ENCODE measurements at regions not wholly inside any gene's neighbourhood (a gene's known extent, or its start where the extent isn't known, plus 50 kb on each side); places are given as distances from the start of the nearest gene placed in this dataset.

DNA sequence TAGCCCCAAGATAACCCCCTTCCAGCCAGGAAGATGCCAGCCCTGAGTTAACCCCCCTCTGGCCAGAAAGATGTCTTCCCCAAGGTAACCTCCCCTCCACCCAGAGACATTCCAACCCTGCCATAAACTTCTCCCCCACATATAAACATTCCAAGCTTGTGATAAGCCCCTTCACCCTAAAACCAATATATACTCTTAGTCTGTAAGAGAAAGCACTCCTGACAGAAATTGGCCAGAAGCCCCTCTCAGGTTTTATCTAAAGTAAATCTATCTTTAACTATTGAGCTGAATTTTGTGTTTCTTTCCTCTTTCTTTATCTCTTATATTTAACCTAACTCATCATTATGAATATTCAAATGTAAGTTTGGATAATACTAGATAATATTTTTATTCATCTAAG lies 1775.8 kb upstream of the MIR17HG start:
- no peak for DNase-seq (ENCODE audit: low read depth in 2 of 2)

DNA sequence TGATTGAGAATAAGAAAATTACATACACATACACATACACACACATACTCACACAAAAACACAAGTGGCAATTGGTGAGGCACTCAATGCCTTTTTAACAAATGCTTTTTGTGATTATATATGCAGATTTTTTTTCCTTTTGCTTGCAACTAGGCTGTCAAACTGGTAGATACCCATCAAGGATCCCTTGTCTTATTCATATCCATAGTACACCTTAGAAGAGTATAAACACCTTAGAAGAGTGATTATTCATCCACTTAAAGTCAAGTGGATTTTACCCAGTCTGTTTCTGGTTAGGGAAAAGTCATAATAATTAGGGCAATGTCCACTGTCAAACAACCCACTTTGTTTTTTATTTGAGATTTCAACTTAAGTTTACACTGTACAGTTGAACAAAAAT lies 1773.4 kb upstream of the MIR17HG start:
- DNase-seq (ENCODE audit: low read depth in 2 of 2), result no peak

DNA sequence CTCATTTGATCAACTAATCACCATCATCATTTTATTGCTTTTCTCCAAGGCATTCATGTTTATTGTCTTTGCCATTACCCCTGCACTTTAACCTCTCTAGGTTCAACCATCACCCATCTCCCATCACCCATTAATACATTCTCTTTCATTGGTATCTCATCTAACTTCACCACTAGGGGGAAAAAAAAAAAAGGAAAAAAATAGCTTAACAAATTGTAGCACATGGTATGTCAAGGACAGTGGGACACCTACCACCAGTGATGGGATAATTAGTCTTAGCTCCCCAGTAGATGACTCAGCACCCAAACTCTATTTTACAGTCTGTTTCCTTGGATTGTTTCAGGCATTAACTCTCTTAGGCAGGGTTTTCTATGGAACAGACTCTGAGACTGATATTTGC lies 1770.2 kb upstream of the MIR17HG start:
- no peak for DNase-seq (ENCODE audit: low read depth in 2 of 2)

DNA sequence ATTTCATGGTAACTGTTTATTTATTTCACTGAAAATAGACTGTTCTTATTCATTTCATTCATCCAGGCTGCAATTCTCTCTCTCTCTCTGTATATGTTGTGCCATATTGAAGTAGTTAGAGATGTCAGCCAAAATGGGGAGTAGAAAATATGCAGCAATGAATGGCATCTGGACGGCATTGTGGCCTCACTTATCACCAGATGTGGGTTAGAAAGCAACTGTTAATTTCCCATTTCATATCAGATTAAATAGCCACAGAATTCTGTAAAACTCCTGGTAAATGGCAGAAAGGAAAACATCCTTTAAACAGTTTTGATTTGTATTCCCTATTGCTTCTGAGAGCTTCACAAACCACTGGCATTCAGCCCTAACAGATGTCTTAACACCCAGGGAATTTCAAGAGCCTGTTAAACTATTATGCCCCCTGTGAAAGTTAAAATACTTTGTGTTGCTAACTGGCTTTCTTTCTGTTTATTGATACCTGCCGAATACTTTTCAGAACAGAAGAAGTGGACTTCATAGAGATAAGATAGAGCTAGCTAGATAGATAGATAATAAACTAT lies 1763.3 kb upstream of the MIR17HG start:
- no peak for DNase-seq (ENCODE audit: low read depth in 2 of 2)

DNA sequence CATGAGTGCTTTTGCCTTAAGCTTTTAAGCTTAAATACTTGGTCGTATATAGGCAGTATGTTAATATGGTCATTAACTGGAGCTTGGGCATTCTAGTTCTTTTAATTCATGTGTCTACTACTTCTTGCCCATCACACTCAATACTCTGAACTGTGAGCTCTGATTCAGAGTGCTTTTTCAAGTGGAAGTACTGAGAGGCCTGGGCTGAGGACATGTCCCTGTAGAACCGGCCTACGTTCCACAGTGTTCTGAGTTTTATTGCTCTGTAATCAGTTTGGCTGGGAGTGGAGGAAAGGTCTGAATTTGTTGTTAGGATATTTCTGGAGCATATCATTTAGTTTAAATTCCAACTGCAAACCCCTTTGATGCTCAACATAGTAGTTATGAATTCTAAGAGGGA lies 1744.8 kb upstream of the MIR17HG start:
- DNase-seq (ENCODE audit: low read depth in 2 of 2), result no peak

DNA sequence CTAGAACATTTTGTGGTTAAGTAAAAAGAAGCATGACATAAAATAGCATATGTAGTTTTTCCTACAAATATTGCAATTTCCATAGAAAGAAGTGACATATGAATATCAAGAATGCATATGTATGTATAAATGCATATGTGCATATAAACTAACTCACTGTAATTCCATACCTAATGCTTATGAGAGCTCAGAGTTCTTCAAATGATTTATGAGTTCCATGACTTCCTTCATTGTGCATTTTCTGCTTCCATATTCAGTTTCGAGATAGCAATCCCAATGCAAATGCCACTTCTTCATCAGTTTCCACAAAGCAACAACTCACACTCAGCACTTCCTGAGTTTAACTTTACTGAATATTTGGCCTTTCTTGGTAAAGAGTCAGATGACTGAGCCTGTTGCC lies 1744.3 kb upstream of the MIR17HG start:
- DNase-seq (ENCODE audit: low read depth in 2 of 2), result no peak

DNA sequence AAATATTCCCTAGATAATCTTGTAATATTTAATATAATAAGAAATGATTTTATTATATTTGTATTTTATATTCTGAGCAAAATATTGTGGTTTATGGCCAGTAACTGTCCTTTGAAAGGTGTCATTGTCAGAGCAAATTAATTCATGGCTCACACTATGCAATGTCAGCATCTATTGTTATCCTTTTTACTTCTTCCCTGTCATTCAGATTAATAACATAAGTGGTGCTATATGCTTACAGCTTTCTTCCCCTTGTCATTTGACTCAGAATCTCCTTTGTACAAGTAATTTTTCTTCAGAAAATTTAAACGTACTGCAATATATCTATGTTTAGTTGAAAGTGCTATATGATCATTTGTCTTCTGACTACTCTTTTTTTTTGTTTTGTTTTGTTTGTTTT lies 1738.2 kb upstream of the MIR17HG start:
- DNase-seq (ENCODE audit: low read depth in 2 of 2), result no peak

DNA sequence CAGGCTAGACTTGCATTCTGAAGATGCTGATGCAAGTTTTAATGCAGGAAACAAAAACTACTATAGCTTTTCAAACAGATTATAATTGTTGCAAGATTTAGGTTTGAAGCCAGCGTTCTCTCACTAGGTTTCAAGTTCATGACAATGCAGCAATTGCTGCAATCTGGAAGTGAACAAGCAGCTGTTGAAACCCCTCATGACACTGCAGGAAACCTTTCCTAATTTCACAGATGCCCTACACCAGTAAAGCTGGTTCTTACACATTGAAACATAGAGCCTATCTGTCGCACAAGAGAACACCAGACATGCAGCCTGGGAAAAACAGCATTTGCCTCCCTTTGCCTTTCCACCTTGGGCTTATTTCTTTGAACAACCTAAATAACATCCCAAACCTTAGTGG lies 1737.2 kb upstream of the MIR17HG start:
- DNase-seq (ENCODE audit: low read depth in 2 of 2), result no peak

DNA sequence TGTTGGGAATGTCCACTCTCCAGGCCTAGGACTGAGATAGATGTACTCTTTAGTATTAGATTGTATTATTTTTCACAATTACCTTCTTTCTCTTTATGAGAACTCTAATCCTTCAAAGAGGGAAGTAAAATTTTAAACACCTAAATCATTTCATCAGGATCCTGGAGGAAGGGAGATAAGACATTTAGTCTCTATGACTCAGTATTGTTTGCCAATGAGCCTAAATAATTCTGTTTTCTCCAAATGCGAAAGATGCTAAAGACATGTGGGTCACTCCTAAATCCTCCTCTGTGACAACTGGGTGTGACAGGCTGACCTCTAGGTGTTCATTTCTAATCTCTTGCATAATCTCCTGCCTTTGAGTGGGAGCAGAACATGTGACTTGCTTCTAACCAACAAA lies 1736.6 kb upstream of the MIR17HG start:
- no peak for DNase-seq (ENCODE audit: low read depth in 2 of 2)

DNA sequence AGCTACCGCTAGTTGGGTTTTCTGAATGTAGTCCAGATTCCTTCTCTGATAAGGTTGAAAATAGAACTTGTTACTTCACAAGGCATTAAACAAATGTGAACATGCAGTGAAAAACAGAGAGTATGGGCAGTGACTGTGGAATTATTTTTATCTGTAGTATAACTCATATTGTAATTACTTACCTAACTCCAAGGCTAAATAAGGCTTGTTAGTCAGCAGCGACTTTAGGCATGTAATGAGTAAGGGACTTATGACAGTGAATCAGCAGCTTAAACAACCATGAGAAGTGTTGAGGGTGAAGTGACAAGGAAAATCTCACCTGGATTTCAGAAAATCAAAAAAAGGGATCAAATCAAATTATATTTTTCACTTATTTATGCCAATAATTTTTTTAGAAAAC lies 1719.5 kb upstream of the MIR17HG start:
- DNase-seq (ENCODE audit: low read depth in 2 of 2), result no peak

DNA sequence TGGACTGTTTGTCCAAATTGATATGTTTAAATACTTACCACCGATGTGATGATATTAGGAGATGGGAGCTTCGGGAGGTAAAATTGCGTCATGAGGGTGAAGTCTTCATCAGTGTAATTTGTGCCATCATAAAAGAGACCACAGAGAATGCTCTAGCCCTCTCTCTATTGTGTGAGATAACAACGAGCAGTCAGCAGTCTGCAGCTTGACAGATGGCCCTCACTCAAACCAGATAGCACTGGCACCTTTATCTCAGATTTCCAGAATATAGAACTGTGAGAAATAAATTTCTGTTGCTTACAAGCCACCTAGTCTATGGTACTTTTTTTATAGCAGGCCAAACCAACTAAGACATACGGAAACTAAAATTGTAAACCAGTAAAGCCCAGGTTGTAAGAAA lies 1718.9 kb upstream of the MIR17HG start:
- DNase-seq (ENCODE audit: low read depth in 2 of 2), result no peak

DNA sequence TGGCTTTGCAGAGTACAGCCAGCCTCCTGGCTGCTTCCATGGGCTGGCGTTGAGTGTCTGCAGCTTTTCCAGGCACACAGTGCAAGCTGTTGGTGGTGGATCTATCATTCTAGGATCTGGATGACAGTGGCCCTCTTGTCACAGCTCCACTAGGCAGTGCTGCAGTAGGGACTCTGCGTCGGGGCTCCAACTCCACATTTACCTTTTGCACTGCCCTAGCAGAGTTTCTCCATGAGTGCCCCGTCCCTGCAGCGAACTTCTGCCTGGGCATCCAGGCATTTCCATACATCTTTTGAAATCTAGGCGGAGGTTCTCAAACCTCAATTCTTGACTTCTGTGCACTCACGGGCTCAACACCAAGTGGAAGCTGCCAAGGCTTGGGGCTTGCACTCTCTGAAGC lies 1697.3 kb upstream of the MIR17HG start:
- DNase-seq (ENCODE audit: low read depth in 2 of 2), result no peak

DNA sequence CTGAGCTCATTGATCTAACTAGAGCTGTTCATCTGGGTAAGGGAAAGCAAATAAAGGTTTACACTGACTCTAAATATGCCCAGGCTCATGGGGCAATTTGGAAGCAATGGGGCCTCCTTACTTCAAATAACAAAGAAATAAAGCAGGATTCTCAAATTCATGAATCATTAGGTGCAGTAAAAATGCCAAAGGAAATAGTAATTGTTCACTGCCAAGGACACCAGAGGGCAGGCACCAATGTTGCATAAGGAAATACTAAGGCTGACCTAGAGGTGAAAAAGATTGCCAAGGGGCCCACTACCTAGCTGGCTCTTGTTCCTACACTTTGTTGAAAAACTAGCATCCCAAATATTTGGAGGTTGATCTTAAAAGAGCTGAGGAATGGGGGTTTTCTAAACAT lies 1686.7 kb upstream of the MIR17HG start:
- no peak for DNase-seq (ENCODE audit: low read depth in 2 of 2)

DNA sequence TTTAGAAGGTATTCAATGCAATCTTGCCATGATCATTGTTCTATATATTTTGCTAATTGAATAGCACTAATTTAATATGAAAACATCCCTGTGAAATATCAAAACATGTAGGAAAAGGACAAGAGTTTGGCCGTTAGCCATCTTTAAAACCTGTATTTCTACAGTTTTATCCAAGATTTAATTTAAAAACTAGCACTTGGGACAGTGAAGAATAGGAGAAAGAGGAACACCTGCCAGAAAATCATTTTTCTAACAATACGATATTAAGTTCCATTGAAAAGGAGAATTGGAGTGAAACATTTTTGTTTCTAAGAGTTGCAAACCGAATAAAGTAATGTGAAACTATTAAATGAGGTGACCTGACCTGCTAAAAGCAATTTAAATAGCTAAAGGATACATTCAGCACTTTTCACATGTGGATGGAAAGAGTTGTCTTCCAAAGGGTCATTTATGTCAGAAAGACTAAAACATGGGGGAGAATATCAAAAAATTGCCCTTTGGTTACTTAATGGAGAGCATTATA lies 1673.6 kb upstream of the MIR17HG start:
- no peak for DNase-seq (ENCODE audit: low read depth in 2 of 2)

DNA sequence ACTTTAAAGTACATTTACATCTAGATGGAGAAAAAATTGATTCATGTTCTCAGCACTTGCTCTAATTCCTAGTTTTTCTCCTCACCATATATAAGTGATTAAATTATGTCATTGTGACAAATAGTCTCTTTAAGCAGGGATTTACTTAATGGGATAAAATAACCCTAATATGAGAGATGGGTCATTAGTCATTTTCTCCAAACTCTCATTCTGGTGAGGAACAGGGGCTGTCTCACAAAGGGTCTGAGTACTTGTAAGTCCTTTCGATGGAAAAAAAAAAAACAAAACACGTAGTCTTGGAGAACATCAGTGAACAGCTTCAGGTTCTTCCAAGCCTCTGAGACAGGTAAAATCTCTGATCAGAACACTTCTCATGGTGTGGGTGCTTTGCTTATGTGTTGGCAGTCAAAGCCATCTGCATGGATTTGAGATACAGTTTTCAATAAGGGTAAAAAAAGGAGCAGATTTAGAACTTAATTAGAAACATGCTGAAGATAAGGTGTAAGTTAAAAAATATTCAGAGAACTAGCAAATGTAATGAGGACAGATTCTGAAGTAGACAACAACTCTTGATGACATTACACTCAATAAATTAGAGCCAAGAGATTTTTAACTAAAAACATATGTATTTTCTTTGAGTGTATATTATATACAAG lies 1668.9 kb upstream of the MIR17HG start:
- DNase-seq (ENCODE audit: low read depth in 2 of 2), result no peak

DNA sequence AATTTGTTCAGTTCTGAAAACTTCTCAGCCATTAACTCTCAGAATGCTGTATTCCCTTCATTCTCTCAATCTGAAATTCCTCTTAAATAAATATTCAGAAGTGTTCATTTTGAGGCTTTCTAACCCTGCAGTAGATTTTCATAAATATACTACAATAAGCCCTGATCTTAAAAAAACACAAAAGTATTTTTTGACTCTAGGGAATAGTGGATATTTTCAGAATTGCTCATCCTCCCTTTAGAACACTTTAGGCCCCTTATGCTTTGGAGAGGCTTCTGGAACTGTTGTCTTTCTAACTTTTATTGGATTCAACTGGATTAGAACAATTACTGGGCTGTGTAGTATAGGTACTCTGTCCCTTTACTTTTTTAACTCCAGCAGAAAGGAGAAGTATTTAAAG lies 1662.6 kb upstream of the MIR17HG start:
- no peak for DNase-seq (ENCODE audit: low read depth in 2 of 2)

DNA sequence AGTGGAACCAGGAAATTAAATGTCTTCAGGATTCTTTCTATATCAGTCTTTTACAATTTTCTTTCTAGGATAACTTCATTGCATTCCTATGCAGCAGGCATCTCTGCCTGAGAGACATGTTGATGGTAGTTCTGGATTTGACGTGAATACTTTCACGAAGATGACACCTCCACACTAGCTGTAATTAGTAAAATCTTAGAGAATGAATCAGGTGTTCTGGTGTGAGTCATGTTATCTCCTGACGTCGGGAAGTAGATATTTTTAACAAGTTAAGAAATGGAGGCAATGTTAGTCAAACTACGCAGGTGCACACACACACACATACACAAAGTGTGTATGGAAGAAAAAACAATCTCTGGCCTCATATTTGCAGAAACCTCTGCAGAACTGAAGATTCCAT lies 1661.3 kb upstream of the MIR17HG start:
- no peak for DNase-seq (ENCODE audit: low read depth in 2 of 2)

DNA sequence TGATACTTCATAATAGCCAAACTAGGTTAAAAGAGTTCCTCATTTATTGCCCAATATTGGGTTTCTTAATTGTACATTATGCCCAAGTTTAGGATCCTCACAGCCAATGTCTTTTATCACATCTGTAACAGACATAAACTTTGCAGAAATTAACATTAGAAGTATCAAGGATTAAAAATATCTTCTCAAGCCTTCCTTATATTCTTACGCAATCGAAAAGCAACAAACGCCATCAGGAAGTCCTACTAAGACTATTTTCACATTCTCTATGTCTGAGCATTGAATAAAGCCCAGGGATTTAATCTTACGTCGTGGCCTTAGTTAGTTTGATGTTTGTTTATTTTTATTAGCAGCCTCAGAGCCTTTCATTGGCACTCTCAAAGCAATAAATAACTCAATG lies 1660.4 kb upstream of the MIR17HG start:
- no peak for DNase-seq (ENCODE audit: low read depth in 2 of 2)

DNA sequence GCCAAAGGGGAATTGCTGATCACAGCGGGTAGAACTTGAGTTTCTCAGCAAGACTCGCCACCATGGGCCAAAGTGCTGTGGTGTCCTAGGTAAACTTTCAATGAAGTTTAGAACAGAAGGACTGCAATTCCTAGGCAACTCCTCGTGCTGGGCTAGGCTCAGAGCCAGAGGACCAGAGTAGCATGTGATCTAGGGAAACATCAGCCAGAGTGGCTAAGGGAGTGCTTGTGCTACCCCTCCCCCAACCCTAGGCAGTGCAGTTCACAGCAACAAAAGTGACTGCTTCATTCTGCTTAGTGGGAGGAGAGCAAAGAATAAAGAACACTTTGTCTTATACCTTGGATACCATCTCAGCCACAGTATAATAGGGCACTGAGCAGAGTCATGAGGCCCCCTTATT lies 1658.6 kb upstream of the MIR17HG start:
- DNase-seq (ENCODE audit: low read depth in 2 of 2), result no peak

DNA sequence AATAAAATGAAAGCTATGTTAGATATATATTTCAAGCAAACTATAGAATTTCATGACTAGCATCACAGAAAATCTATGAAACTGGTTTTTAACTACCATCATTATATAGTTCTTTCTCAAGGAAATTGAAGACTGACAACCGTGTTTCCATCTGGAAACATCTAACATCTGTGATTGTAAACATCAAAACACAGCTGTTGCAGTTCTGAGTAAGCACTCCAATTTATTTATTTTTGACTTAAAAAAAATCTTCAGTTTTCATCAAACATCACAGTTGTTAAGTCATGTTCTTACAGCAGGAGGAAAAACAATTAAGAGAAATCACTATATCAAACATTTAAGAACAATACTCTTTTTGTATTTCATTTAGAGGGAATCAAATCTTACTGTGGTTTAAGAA lies 1653.0 kb upstream of the MIR17HG start:
- DNase-seq (ENCODE audit: low read depth in 2 of 2), result no peak

DNA sequence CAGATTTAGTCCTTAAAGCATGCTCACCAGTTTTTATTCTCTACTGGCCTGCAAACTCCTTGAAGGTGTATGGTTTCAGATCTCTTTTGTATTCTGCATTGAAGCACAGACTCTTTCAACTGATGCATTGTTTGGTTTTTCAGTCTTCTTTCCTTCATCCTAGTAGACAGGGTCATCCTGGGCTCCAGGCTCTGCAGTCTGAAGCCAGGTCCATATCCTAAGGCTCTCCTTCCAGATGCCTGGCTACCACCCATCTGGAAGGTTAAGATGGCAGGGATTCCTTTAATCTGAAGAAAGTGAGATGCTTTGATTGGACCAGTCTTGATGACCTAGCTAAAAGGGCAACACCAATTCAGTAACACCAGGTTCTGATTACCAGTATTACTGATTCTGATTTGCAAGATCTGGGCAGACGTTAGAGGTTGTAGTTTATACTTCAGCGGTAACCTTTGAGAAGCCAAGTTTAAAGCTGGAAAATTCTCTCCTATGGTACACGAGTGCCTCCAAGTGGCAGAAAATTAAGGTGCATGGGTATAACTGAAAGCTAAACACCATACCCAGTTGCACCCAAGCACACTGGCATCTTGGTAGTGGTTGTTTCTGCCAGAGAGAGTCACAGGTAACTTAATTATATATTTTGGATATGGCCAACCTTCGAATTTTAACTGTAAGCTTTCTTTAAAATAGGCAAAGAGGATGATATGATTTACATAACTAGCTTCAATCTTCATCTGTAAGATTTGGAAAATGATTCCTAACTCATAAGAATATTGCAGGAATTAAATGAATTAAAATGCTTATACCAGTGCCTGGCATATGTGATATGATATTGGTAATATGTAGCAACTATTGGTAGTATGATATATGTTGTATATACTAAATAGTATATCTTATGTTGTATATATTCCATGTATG lies 1651.9 kb upstream of the MIR17HG start:
- peak in 1 of 2 donors; percentile 3 for DNase-seq (ENCODE audit: low read depth in 2 of 2)

DNA sequence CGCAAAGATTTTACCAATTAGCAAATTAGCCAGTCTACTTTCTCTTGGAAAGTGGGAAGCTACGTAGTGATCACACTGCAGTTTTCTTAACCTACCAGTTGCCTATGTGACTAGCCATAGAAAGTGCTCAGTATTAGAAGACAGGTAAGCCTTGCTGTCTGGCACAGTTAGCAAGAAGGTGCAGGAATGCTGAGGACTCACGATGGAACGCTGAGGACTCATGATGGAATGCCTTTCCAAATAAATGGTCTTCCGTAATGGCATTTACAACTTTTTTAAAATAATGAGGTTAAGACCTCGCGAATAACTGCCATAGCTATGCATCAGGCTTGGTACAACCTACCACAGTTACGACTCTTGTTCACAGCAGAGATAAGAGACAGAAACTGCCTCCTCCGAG lies 1645.6 kb upstream of the MIR17HG start:
- DNase-seq (ENCODE audit: low read depth in 2 of 2), result no peak

DNA sequence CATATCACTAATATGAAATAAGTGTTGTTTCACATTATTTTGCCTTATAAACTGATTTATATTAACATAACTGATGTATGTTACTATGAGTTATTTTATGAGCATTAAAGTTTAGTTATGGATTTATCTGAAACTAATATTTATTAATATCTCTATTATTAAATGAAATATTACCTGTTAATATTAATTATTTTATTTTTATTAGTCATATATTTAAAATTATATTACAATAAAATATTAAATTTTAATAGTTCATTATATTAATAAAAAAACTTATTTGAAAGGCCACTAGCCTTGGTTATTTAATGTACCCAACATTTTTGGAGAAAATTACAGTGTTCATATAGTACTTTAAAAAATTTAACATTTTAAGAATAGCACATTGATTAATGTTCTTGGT lies 1643.4 kb upstream of the MIR17HG start:
- DNase-seq (ENCODE audit: low read depth in 2 of 2), result no peak

Data from activated CD4-positive, alpha-beta T cell treated with anti-CD3 and anti-CD28 coated beads for 24 hours (primary cell).